SJCRH30 (cell line): ENCODE measurements at regions not wholly inside any gene's neighbourhood (a gene's known extent, or its start where the extent isn't known, plus 50 kb on each side); places are given as distances from the start of the nearest gene placed in this dataset.
"Not testable (repeated sequence)": the region's sequence is repeated elsewhere in the genome, so short reads cannot be mapped to it uniquely, and the experiment has no call there.

ENCODE experiments used
- DNase-seq, 2 experiments: peaks; one replicate each; pipeline ENCODE4 v3.0.0-alpha.2; 2015 to 2020
- H3K27ac ChIP-seq: fragments of 250-450 bp; sonication (Bioruptor Pico); 2 replicates; pipeline ENCODE4 v1.5.1; 2020; ENCODE audit warnings: mild to moderate bottlenecking, moderate library complexity
- H3K27me3 ChIP-seq: fragments of 250-450 bp; sonication (Bioruptor Pico); 2 replicates; pipeline ENCODE4 v1.5.1; 2020; ENCODE audit warnings: mild to moderate bottlenecking, moderate library complexity
- H3K36me3 ChIP-seq: fragments of 250-450 bp; sonication (Bioruptor Pico); 2 replicates; pipeline ENCODE4 v1.5.1; 2020; ENCODE audit warnings: mild to moderate bottlenecking, moderate library complexity
- H3K4me1 ChIP-seq: fragments of 250-450 bp; sonication (Bioruptor Pico); 2 replicates; pipeline ENCODE4 v1.5.1; 2020; ENCODE audit warnings: mild to moderate bottlenecking, moderate library complexity
- H3K4me3 ChIP-seq: fragments of 250-450 bp; sonication (Bioruptor Pico); 2 replicates; pipeline ENCODE4 v1.5.1; 2020; ENCODE audit warnings: mild to moderate bottlenecking, moderate library complexity
- H3K9me3 ChIP-seq: fragments of 250-450 bp; sonication (Bioruptor Pico); replicated peaks from 2 replicates; pipeline ENCODE4 v1.5.1; 2020; ENCODE audit warnings: mild to moderate bottlenecking, moderate library complexity

GRCh38 chr9:11190719-11191118 lies 577.9 kb upstream of the PTPRD start:
- no peaks in the 10 kb centered on the region for H3K27me3 ChIP-seq
- DNase-seq, result no peak
- no peak overlapping the region for H3K27ac ChIP-seq
- no peaks in the 10 kb centered on the region for H3K4me1 ChIP-seq
- no peaks in the 10 kb centered on the region for H3K36me3 ChIP-seq
- H3K9me3 ChIP-seq, result no peaks in the 10 kb centered on the region
- no peak overlapping the region for H3K4me3 ChIP-seq

GRCh38 chr9:11192993-11193392 lies 580.2 kb upstream of the PTPRD start:
- Histone ChIP-seq H3K4me3 (no peak overlapping the region), H3K36me3 (no peaks in the 10 kb centered on the region), H3K27me3 (no peaks in the 10 kb centered on the region), H3K9me3 (no peaks in the 10 kb centered on the region), H3K27ac (no peak overlapping the region), H3K4me1 (no peaks in the 10 kb centered on the region)
- no peak for DNase-seq

GRCh38 chr9:11194246-11194645 lies 581.4 kb upstream of the PTPRD start:
- H3K4me3 ChIP-seq, result no peak overlapping the region
- H3K27ac ChIP-seq, result no peak overlapping the region
- H3K9me3 ChIP-seq, result no peaks in the 10 kb centered on the region
- H3K27me3 ChIP-seq, result no peaks in the 10 kb centered on the region
- H3K4me1 ChIP-seq, result no peaks in the 10 kb centered on the region
- DNase-seq, result no peak
- no peaks in the 10 kb centered on the region for H3K36me3 ChIP-seq

- H3K27me3 ChIP-seq, H3K27ac ChIP-seq, H3K36me3 ChIP-seq, H3K9me3 ChIP-seq, H3K4me3 ChIP-seq, H3K4me1 ChIP-seq: not testable (repeated sequence)
- DNase-seq, result peak in 1 of 2 experiments; percentile 0
Measured at GRCh38 chr9:11196840-11197365, 584.1 kb upstream of the PTPRD start.

- H3K4me3 ChIP-seq, result no peak overlapping the region
- no peaks in the 10 kb centered on the region for H3K4me1 ChIP-seq
- H3K27me3 ChIP-seq, result no peaks in the 10 kb centered on the region
- H3K9me3 ChIP-seq, result no peaks in the 10 kb centered on the region
- H3K36me3 ChIP-seq, result no peaks in the 10 kb centered on the region
- DNase-seq, result no peak
- H3K27ac ChIP-seq, result no peak overlapping the region
Measured at GRCh38 chr9:11199335-11199734, 586.5 kb upstream of the PTPRD start.

GRCh38 chr9:11204521-11204920 lies 591.7 kb upstream of the PTPRD start:
- Histone ChIP-seq H3K4me1 (no peaks in the 10 kb centered on the region), H3K4me3 (no peak overlapping the region), H3K27me3 (no peaks in the 10 kb centered on the region), H3K27ac (no peak overlapping the region), H3K9me3 (no peaks in the 10 kb centered on the region), H3K36me3 (no peaks in the 10 kb centered on the region)
- DNase-seq, result no peak

GRCh38 chr9:11206925-11207324 lies 594.1 kb upstream of the PTPRD start:
- no peak overlapping the region for H3K27ac ChIP-seq
- H3K36me3 ChIP-seq, result no peaks in the 10 kb centered on the region
- H3K9me3 ChIP-seq, result no peaks in the 10 kb centered on the region
- no peaks in the 10 kb centered on the region for H3K27me3 ChIP-seq
- no peak overlapping the region for H3K4me3 ChIP-seq
- no peaks in the 10 kb centered on the region for H3K4me1 ChIP-seq
- DNase-seq, result no peak

- H3K4me3 ChIP-seq, result no peak overlapping the region
- no peak for DNase-seq
- H3K9me3 ChIP-seq, result no peaks in the 10 kb centered on the region
- no peaks in the 10 kb centered on the region for H3K27me3 ChIP-seq
- H3K36me3 ChIP-seq, result no peaks in the 10 kb centered on the region
- no peaks in the 10 kb centered on the region for H3K4me1 ChIP-seq
- H3K27ac ChIP-seq, result no peak overlapping the region
Measured at GRCh38 chr9:11233696-11234095, 620.9 kb upstream of the PTPRD start.

GRCh38 chr9:11235061-11235460 lies 622.3 kb upstream of the PTPRD start:
- Histone ChIP-seq H3K36me3 (no peaks in the 10 kb centered on the region), H3K9me3 (no peaks in the 10 kb centered on the region), H3K4me3 (no peak overlapping the region), H3K27me3 (no peaks in the 10 kb centered on the region), H3K27ac (no peak overlapping the region), H3K4me1 (no peaks in the 10 kb centered on the region)
- no peak for DNase-seq

GRCh38 chr9:11241779-11242178 lies 629.0 kb upstream of the PTPRD start:
- no peak for DNase-seq
- Histone ChIP-seq H3K27me3 (no peaks in the 10 kb centered on the region), H3K36me3 (no peaks in the 10 kb centered on the region), H3K4me3 (no peak overlapping the region), H3K27ac (no peak overlapping the region), H3K4me1 (no peaks in the 10 kb centered on the region), H3K9me3 (no peaks in the 10 kb centered on the region)

GRCh38 chr9:11257992-11258391 lies 645.2 kb upstream of the PTPRD start:
- Histone ChIP-seq H3K4me1 (no peaks in the 10 kb centered on the region), H3K27ac (no peak overlapping the region), H3K27me3 (no peaks in the 10 kb centered on the region), H3K4me3 (no peak overlapping the region), H3K36me3 (no peaks in the 10 kb centered on the region), H3K9me3 (no peaks in the 10 kb centered on the region)
- no peak for DNase-seq

GRCh38 chr9:11269036-11269435 lies 656.2 kb upstream of the PTPRD start:
- Histone ChIP-seq H3K9me3 (no peaks in the 10 kb centered on the region), H3K4me1 (no peaks in the 10 kb centered on the region), H3K4me3 (no peak overlapping the region), H3K27me3 (no peaks in the 10 kb centered on the region), H3K27ac (no peak overlapping the region), H3K36me3 (no peaks in the 10 kb centered on the region)
- peak in 1 of 2 experiments; percentile 1 for DNase-seq

GRCh38 chr9:11275158-11275695 lies 662.4 kb upstream of the PTPRD start:
- H3K4me3 ChIP-seq, result no peak overlapping the region
- peak in 1 of 2 experiments; percentile 1 for DNase-seq

GRCh38 chr9:11312966-11313365 lies 700.2 kb upstream of the PTPRD start:
- no peaks in the 10 kb centered on the region for H3K27me3 ChIP-seq
- H3K36me3 ChIP-seq, result no peaks in the 10 kb centered on the region
- H3K4me3 ChIP-seq, result no peak overlapping the region
- H3K4me1 ChIP-seq, result peaks cover 8% of the 10 kb centered on the region; the same call in 1 of the 2 replicates
- no peaks in the 10 kb centered on the region for H3K9me3 ChIP-seq
- peak; percentile 66 to 71 for DNase-seq
- no peak overlapping the region for H3K27ac ChIP-seq

More at GRCh38 chr9:11275158-11275695, 662.4 kb upstream of the PTPRD start:
- no peaks in the 10 kb centered on the region for H3K9me3 ChIP-seq
- no peaks in the 10 kb centered on the region for H3K4me1 ChIP-seq
- H3K36me3 ChIP-seq, result no peaks in the 10 kb centered on the region
- H3K27me3 ChIP-seq, result no peaks in the 10 kb centered on the region
- no peak overlapping the region for H3K27ac ChIP-seq

GRCh38 chr9:11318946-11319345 lies 706.1 kb upstream of the PTPRD start:
- Histone ChIP-seq H3K4me3 (no peak overlapping the region), H3K27ac (no peak overlapping the region), H3K9me3 (no peaks in the 10 kb centered on the region), H3K36me3 (no peaks in the 10 kb centered on the region), H3K27me3 (no peaks in the 10 kb centered on the region), H3K4me1 (no peaks in the 10 kb centered on the region)
- no peak for DNase-seq

- Histone ChIP-seq H3K36me3 (no peaks in the 10 kb centered on the region), H3K9me3 (no peaks in the 10 kb centered on the region), H3K4me1 (no peaks in the 10 kb centered on the region), H3K27me3 (no peaks in the 10 kb centered on the region), H3K27ac (no peak overlapping the region), H3K4me3 (no peak overlapping the region)
- peak in 1 of 2 experiments; percentile 43 for DNase-seq
Measured at GRCh38 chr9:11319538-11319937, 706.7 kb upstream of the PTPRD start.
